ENCODE measurements at regions not wholly inside any gene's neighbourhood (a gene's known extent, or its start where the extent isn't known, plus 50 kb on each side); places are given as distances from the start of the nearest gene placed in this dataset.

- WGBS (ENCODE audit: low lambda C conversion rate, missing lambda C conversion rate) = 84% methylated on average over 3 of the region's 3 CpGs
- no peak for TF ChIP-seq EZH2phosphoT487 (IDR thresholded peaks at IDR 0.05; ENCODE audit: low read depth, severe bottlenecking, unreplicated experiment)
- no peak for TF ChIP-seq CTCF (IDR thresholded peaks at IDR 0.05; ENCODE audit: poor library complexity)
- no peak for TF ChIP-seq EZH2 (IDR thresholded peaks at IDR 0.05; ENCODE audit: borderline replicate concordance)
- no peaks in the 10 kb centered on the region for H3K27me3 ChIP-seq
These were observed 110.4 kb upstream of the PARD3B start for GRCh38 chr2:204434660-204435462.

DNA sequence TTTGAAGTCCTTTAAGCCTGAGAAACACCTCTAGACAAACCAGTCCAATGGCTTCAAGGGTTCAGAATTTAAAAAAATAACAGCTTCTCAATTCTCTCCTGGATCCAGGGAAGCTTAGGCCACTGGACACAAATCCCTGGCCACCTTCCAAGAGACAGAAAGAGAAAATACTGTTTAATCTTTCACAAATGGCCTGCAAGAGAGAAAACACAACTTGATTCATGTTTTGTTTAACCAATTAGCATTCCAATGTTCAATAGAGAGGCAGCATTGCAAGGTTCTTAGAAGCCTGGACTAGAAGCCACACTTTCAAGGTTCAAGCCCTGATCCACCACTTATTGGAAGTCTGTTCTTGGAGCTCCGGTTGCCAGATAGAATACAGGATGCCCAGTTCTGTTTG lies 109.0 kb upstream of the PARD3B start:
- no peaks in the 10 kb centered on the region for H3K27me3 ChIP-seq
- DNase-seq (ENCODE audit: low spot score) = no peak
- 97% methylated on average over 1 of the region's 1 CpG for WGBS (ENCODE audit: low lambda C conversion rate, missing lambda C conversion rate)
- H3K36me3 ChIP-seq (replicated peaks; ENCODE audit: insufficient read depth, low read depth) = no peaks in the 10 kb centered on the region
- H3K4me3 ChIP-seq = no peak overlapping the region
- no peak overlapping the region for H3K4me2 ChIP-seq
- peaks cover 7% of the 10 kb centered on the region for H3K9me3 ChIP-seq (ENCODE audit: low read depth)
- H3K9me2 ChIP-seq (replicated peaks; ENCODE audit: insufficient read depth) = no peaks in the 10 kb centered on the region
- no peak overlapping the region for H2AFZ ChIP-seq
- TF ChIP-seq EZH2 (IDR thresholded peaks at IDR 0.05; ENCODE audit: borderline replicate concordance) = no peak
- no peak for TF ChIP-seq EZH2phosphoT487 (IDR thresholded peaks at IDR 0.05; ENCODE audit: low read depth, severe bottlenecking, unreplicated experiment)
- TF ChIP-seq CTCF (IDR thresholded peaks at IDR 0.05; ENCODE audit: poor library complexity) = no peak
- H3K27ac ChIP-seq = no peak overlapping the region
- H3K4me1 ChIP-seq (ENCODE audit: insufficient read depth) = no peaks in the 10 kb centered on the region
- H4K20me1 ChIP-seq (ENCODE audit: insufficient read depth, poor library complexity, severe bottlenecking) = no peaks in the 10 kb centered on the region
- H3K79me2 ChIP-seq = no peaks in the 10 kb centered on the region

More at GRCh38 chr2:204434660-204435462, 110.4 kb upstream of the PARD3B start:
- Histone ChIP-seq H3K4me3 (no peak overlapping the region), H3K27ac (no peak overlapping the region), H4K20me1 (ENCODE audit: insufficient read depth, poor library complexity, severe bottlenecking) (no peaks in the 10 kb centered on the region), H3K4me1 (ENCODE audit: insufficient read depth) (no peaks in the 10 kb centered on the region), H3K9me2 (replicated peaks; ENCODE audit: insufficient read depth) (no peaks in the 10 kb centered on the region), H2AFZ (no peak overlapping the region), H3K4me2 (no peak overlapping the region), H3K36me3 (replicated peaks; ENCODE audit: insufficient read depth, low read depth) (no peaks in the 10 kb centered on the region), H3K79me2 (no peaks in the 10 kb centered on the region), H3K9me3 (ENCODE audit: low read depth) (peaks cover 7% of the 10 kb centered on the region)
- DNase-seq (ENCODE audit: low spot score) = no peak

- H3K27ac ChIP-seq = no peak overlapping the region
- H4K20me1 ChIP-seq (ENCODE audit: insufficient read depth, poor library complexity, severe bottlenecking) = no peaks in the 10 kb centered on the region
- H2AFZ ChIP-seq = no peak overlapping the region
- no peak overlapping the region for H3K4me3 ChIP-seq
- no peak overlapping the region for H3K4me2 ChIP-seq
- H3K9me3 ChIP-seq (ENCODE audit: low read depth) = peaks cover 5% of the 10 kb centered on the region
- H3K27me3 ChIP-seq = no peaks in the 10 kb centered on the region
- H3K9me2 ChIP-seq (replicated peaks; ENCODE audit: insufficient read depth) = no peaks in the 10 kb centered on the region
- no peak for TF ChIP-seq CTCF (IDR thresholded peaks at IDR 0.05; ENCODE audit: poor library complexity)
- TF ChIP-seq EZH2phosphoT487 (IDR thresholded peaks at IDR 0.05; ENCODE audit: low read depth, severe bottlenecking, unreplicated experiment) = no peak
- TF ChIP-seq EZH2 (IDR thresholded peaks at IDR 0.05; ENCODE audit: borderline replicate concordance) = no peak
- no peaks in the 10 kb centered on the region for H3K4me1 ChIP-seq (ENCODE audit: insufficient read depth)
- H3K36me3 ChIP-seq (replicated peaks; ENCODE audit: insufficient read depth, low read depth) = no peaks in the 10 kb centered on the region
- 75% methylated on average over 5 of the region's 5 CpGs for WGBS (ENCODE audit: low lambda C conversion rate, missing lambda C conversion rate)
- no peak for DNase-seq (ENCODE audit: low spot score)
- H3K79me2 ChIP-seq = no peaks in the 10 kb centered on the region
These were observed 107.9 kb upstream of the PARD3B start for GRCh38 chr2:204437408-204437807.
